Cardiac fibroblast (primary cell): ENCODE measurements at regions not wholly inside any gene's neighbourhood (a gene's known extent, or its start where the extent isn't known, plus 50 kb on each side); places are given as distances from the start of the nearest gene placed in this dataset.
"Not testable (repeated sequence)": the region's sequence is repeated elsewhere in the genome, so short reads cannot be mapped to it uniquely, and the experiment has no call there.

Source experiments
- DNase-seq, 2 donors: peaks; one replicate each; pipeline versions ENCODE4 v3.0.0 to v3.0.0-alpha.2; 2010; ENCODE audit warnings: low read depth in 2 of 2
- H3K4me3 ChIP-seq, 2 donors: replicated peaks in 1 of 2; 1 replicate in 1 of 2; 2 replicates in 1 of 2; pipeline ENCODE4 v1.5.1; 2011; ENCODE audit warnings: low read depth in 2 of 2, low read length in 2 of 2, mild to moderate bottlenecking in 2 of 2, moderate library complexity in 1 of 2
- TF ChIP-seq, protein P1 (sequence below): IDR thresholded peaks from one replicate; pipeline ENCODE4 v1.5.1; 2011; ENCODE audit warnings: low read depth, mild to moderate bottlenecking, low read length, inconsistent platforms

DNA sequence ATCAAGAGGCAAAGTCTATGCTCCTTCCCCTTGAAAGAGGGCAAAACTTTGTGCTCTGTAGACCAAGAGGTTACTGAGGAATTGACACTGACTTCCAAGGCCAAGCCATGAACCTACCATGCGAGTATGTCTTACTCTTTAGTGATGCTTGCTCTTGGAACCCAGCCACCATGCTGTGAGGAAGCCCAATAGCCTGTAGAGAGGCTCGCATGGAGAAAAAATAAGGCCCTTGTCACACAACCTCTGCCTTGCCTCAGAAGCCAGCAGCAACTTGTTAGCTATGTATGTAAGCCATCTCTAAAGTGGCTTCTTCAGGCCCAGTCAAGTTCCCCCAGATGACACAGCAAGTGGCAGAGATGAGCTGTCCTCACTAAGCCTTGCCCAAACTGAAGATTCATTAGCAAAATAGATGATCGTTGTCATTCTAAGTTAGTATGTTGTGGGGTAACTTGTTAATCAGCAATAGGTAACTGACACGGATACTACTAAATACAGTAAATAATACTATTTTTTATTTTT, 66.1 kb upstream of the RGPD5 start:
- no peak for DNase-seq
- TF ChIP-seq, protein P1, sequence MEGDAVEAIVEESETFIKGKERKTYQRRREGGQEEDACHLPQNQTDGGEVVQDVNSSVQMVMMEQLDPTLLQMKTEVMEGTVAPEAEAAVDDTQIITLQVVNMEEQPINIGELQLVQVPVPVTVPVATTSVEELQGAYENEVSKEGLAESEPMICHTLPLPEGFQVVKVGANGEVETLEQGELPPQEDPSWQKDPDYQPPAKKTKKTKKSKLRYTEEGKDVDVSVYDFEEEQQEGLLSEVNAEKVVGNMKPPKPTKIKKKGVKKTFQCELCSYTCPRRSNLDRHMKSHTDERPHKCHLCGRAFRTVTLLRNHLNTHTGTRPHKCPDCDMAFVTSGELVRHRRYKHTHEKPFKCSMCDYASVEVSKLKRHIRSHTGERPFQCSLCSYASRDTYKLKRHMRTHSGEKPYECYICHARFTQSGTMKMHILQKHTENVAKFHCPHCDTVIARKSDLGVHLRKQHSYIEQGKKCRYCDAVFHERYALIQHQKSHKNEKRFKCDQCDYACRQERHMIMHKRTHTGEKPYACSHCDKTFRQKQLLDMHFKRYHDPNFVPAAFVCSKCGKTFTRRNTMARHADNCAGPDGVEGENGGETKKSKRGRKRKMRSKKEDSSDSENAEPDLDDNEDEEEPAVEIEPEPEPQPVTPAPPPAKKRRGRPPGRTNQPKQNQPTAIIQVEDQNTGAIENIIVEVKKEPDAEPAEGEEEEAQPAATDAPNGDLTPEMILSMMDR = no peak

GRCh38 chr2:109733746-109734145, 60.4 kb upstream of the RGPD5 start:
- not testable (repeated sequence) for H3K4me3 ChIP-seq, DNase-seq

More for the DNA sequence above, 66.1 kb upstream of the RGPD5 start:
- H3K4me3 ChIP-seq = no peak overlapping the region

- DNase-seq = peak; percentile 82 to 85
- TF ChIP-seq, protein P1 = peak; percentile 68
- H3K4me3 ChIP-seq = no peak overlapping the region
Observed at GRCh38 chr2:109736177-109736827, 57.8 kb upstream of the RGPD5 start.
